ENCODE measurements at regions not wholly inside any gene's neighbourhood (a gene's known extent, or its start where the extent isn't known, plus 50 kb on each side); places are given as distances from the start of the nearest gene placed in this dataset.

- POLR2A ChIA-PET = no interaction called here
- no peaks in the 10 kb centered on the region for H3K27me3 ChIP-seq (ENCODE audit: control insufficient read depth, insufficient read depth, low read length)
- CTCF ChIA-PET = no interaction called here
- H3K36me3 ChIP-seq (ENCODE audit: control insufficient read depth, insufficient read depth, low read length) = no peaks in the 10 kb centered on the region
- no peak for DNase-seq (ENCODE audit: low read depth)
- TF ChIP-seq CTCF (IDR thresholded peaks at IDR 0.05; ENCODE audit: insufficient read depth, low read depth, low read length) = no peak
- no peak overlapping the region for H3K4me3 ChIP-seq (ENCODE audit: low read depth, low read length)
Measured at GRCh38 chr2:6577960-6578359, 287.7 kb downstream of the CMPK2 start.

GRCh38 chr2:6578416-6578815, 287.3 kb downstream of the CMPK2 start:
- ChIA-PET CTCF (no interaction called here), POLR2A (no interaction called here)
- H3K27me3 ChIP-seq (ENCODE audit: control insufficient read depth, insufficient read depth, low read length) = no peaks in the 10 kb centered on the region
- no peak overlapping the region for H3K4me3 ChIP-seq (ENCODE audit: low read depth, low read length)
- H3K36me3 ChIP-seq (ENCODE audit: control insufficient read depth, insufficient read depth, low read length) = no peaks in the 10 kb centered on the region
- no peak for DNase-seq (ENCODE audit: low read depth)
- no peak for TF ChIP-seq CTCF (IDR thresholded peaks at IDR 0.05; ENCODE audit: insufficient read depth, low read depth, low read length)

- POLR2A ChIA-PET = no interaction called here
- TF ChIP-seq CTCF (IDR thresholded peaks at IDR 0.05; ENCODE audit: insufficient read depth, low read depth, low read length) = no peak
Measured at GRCh38 chr2:6579281-6579680, 286.4 kb downstream of the CMPK2 start.

GRCh38 chr2:6580982-6581381, 284.7 kb downstream of the CMPK2 start:
- TF ChIP-seq CTCF (IDR thresholded peaks at IDR 0.05; ENCODE audit: insufficient read depth, low read depth, low read length) = no peak
- no peaks in the 10 kb centered on the region for H3K27me3 ChIP-seq (ENCODE audit: control insufficient read depth, insufficient read depth, low read length)
- ChIA-PET CTCF (no interaction called here), POLR2A (no interaction called here)
- no peak overlapping the region for H3K4me3 ChIP-seq (ENCODE audit: low read depth, low read length)
- DNase-seq (ENCODE audit: low read depth) = no peak
- H3K36me3 ChIP-seq (ENCODE audit: control insufficient read depth, insufficient read depth, low read length) = no peaks in the 10 kb centered on the region

More at GRCh38 chr2:6579281-6579680, 286.4 kb downstream of the CMPK2 start:
- no peak for DNase-seq (ENCODE audit: low read depth)
- Histone ChIP-seq H3K36me3 (ENCODE audit: control insufficient read depth, insufficient read depth, low read length) (no peaks in the 10 kb centered on the region), H3K4me3 (ENCODE audit: low read depth, low read length) (no peak overlapping the region), H3K27me3 (ENCODE audit: control insufficient read depth, insufficient read depth, low read length) (no peaks in the 10 kb centered on the region)
- CTCF ChIA-PET = no interaction called here

GRCh38 chr2:6589150-6589549, 276.6 kb downstream of the CMPK2 start:
- POLR2A ChIA-PET = no interaction called here
- Histone ChIP-seq H3K36me3 (ENCODE audit: control insufficient read depth, insufficient read depth, low read length) (no peaks in the 10 kb centered on the region), H3K4me3 (ENCODE audit: low read depth, low read length) (no peak overlapping the region), H3K27me3 (ENCODE audit: control insufficient read depth, insufficient read depth, low read length) (no peaks in the 10 kb centered on the region)
- CTCF ChIA-PET = no interaction called here
- no peak for TF ChIP-seq CTCF (IDR thresholded peaks at IDR 0.05; ENCODE audit: insufficient read depth, low read depth, low read length)
- DNase-seq (ENCODE audit: low read depth) = no peak
